Lung (tissue), 11 donors: ENCODE measurements at regions not wholly inside any gene's neighbourhood (a gene's known extent, or its start where the extent isn't known, plus 50 kb on each side); places are given as distances from the start of the nearest gene placed in this dataset.

Source experiments
- ATAC-seq: fragments of 200-7000 bp; cut with Tn5 transposase; one replicate; pipeline ENCODE4 v1.9.1; 2020; ENCODE audit warnings: moderate number of reproducible peaks; ENCODE audit not compliant: insufficient read depth, low FRiP score
- DNase-seq, 3 donors: peaks; one replicate each; pipeline ENCODE4 v3.0.0-alpha.2; 2013 to 2017
- H3K27ac ChIP-seq, 2 donors: one replicate each; pipeline ENCODE4 v1.5.1; 2013; ENCODE audit warnings: mild to moderate bottlenecking in 2 of 2, moderate library complexity in 2 of 2, control low read depth in 1 of 2, inconsistent platforms in 1 of 2, low read depth in 1 of 2, low read length in 1 of 2
- H3K27me3 ChIP-seq, 3 donors: one replicate each; pipeline ENCODE4 v1.5.1; 2013; ENCODE audit warnings: low read length in 2 of 3; ENCODE audit not compliant: control insufficient read depth in 3 of 3, insufficient read depth in 3 of 3
- H3K36me3 ChIP-seq, 4 donors: one replicate each; pipeline ENCODE4 v1.5.1; 2013; ENCODE audit warnings: low read length in 4 of 4, mild to moderate bottlenecking in 1 of 4, moderate library complexity in 1 of 4; ENCODE audit not compliant: control insufficient read depth in 4 of 4, insufficient read depth in 4 of 4
- H3K4me1 ChIP-seq, 5 donors: one replicate each; pipeline ENCODE4 v1.5.1; 2013; ENCODE audit warnings: low read length in 5 of 5, mild to moderate bottlenecking in 2 of 5, moderate library complexity in 1 of 5; ENCODE audit not compliant: control insufficient read depth in 5 of 5, insufficient read depth in 5 of 5
- H3K4me3 ChIP-seq: one replicate; pipeline ENCODE4 v1.5.1; 2013; ENCODE audit warnings: mild to moderate bottlenecking, control low read depth, moderate library complexity
- H3K9ac ChIP-seq, 2 donors: one replicate each; pipeline ENCODE4 v1.5.1; 2013; ENCODE audit warnings: low read length in 2 of 2, control low read depth in 1 of 2; ENCODE audit not compliant: insufficient read depth in 1 of 2
- H3K9me3 ChIP-seq, 4 donors: one replicate each; pipeline ENCODE4 v1.5.1; 2013; ENCODE audit warnings: low read length in 3 of 4, mild to moderate bottlenecking in 1 of 4, moderate library complexity in 1 of 4; ENCODE audit not compliant: control insufficient read depth in 4 of 4, insufficient read depth in 3 of 4
- CTCF ChIP-seq: IDR thresholded peaks from 2 replicates; pipeline ENCODE4 v1.5.1; 2012; ENCODE audit warnings: mild to moderate bottlenecking; ENCODE audit errors: control extremely low read depth, extremely low read depth
- WGBS, 2 donors: extraction: QIAGEN DNeasy Blood & Tissue Kit; methylation state at CpG; one replicate each; pipeline ENCODE4 v1.1.7; 2013; 5-methylcytosine and 5-hydroxymethylcytosine counted together
- donor health status: control.
- donor health status: control.
- donor health status: Bipolar disorder and iron deficiency.
- donor health status: healthy.
- donor health status: DM: yes; HTN: yes; CAD: no.

- H3K9ac ChIP-seq = no peak overlapping the region
- ATAC-seq (no peak), DNase-seq (no peak)
- WGBS, 2 donors = 71 to 85% methylated on average over 2 of the region's 2 CpGs
- no peaks in the 10 kb centered on the region for H3K36me3 ChIP-seq
- H3K9me3 ChIP-seq = peaks cover 0 to 2% (median 0%) of the 10 kb centered on the region in 4 donors
- H3K27me3 ChIP-seq = no peaks in the 10 kb centered on the region
- H3K4me3 ChIP-seq = no peak overlapping the region
- H3K27ac ChIP-seq = no peak overlapping the region
- peaks cover 0 to 14% (median 8%) of the 10 kb centered on the region in 5 donors for H3K4me1 ChIP-seq
- no peak for TF ChIP-seq CTCF
These were observed 53.7 kb upstream of the HHIP start for GRCh38 chr4:144592264-144592663.

GRCh38 chr4:144594471-144594986 is 51.4 kb upstream of the HHIP start:
- WGBS, 2 donors = 70 to 72% methylated on average over 1 of the region's 1 CpG
- H3K27ac ChIP-seq = no peak overlapping the region
- DNase-seq = no peak
- no peak overlapping the region for H3K4me3 ChIP-seq
- no peaks in the 10 kb centered on the region for H3K27me3 ChIP-seq
- H3K9ac ChIP-seq = no peak overlapping the region
- no peak for TF ChIP-seq CTCF
- no peaks in the 10 kb centered on the region for H3K36me3 ChIP-seq
- no peak for ATAC-seq
- H3K4me1 ChIP-seq = peaks cover 0 to 14% (median 8%) of the 10 kb centered on the region in 5 donors
- H3K9me3 ChIP-seq = peaks cover 0 to 2% (median 0%) of the 10 kb centered on the region in 4 donors

GRCh38 chr4:144595681-144596080 is 50.3 kb upstream of the HHIP start:
- ATAC-seq (no peak), DNase-seq (no peak)
- Histone ChIP-seq H3K4me3 (no peak overlapping the region), H3K27me3 (no peaks in the 10 kb centered on the region), H3K9me3 (peaks cover 0 to 2% (median 0%) of the 10 kb centered on the region in 4 donors), H3K9ac (no peak overlapping the region), H3K4me1 (peaks cover 0 to 14% (median 8%) of the 10 kb centered on the region in 5 donors), H3K27ac (no peak overlapping the region), H3K36me3 (no peaks in the 10 kb centered on the region)
- no peak for TF ChIP-seq CTCF
- 94 to 95% methylated on average over 3 of the region's 3 CpGs for WGBS, 2 donors
